IMR-90 (cell line): ENCODE measurements at regions not wholly inside any gene's neighbourhood (a gene's known extent, or its start where the extent isn't known, plus 50 kb on each side); places are given as distances from the start of the nearest gene placed in this dataset.

ENCODE experiments used
- BHLHE40 ChIP-seq: fragments of 150-350 bp; IDR thresholded peaks from 2 replicates; pipeline ENCODE4 v1.6.1; 2016; ENCODE audit warnings: mild to moderate bottlenecking, low read depth, low read length
- CHD1 ChIP-seq: IDR thresholded peaks from 2 replicates; pipeline ENCODE4 v1.6.1; 2012; ENCODE audit warnings: low read depth, low read length, improper control_type of control experiment
- ELK1 ChIP-seq: fragments of 150-350 bp; IDR thresholded peaks from 2 replicates; pipeline ENCODE4 v1.6.1; 2016; ENCODE audit warnings: low read depth, mild to moderate bottlenecking, low read length, moderate library complexity, borderline replicate concordance
- FOS ChIP-seq: fragments of 150-350 bp; IDR thresholded peaks from 2 replicates; pipeline ENCODE4 v1.6.1; 2016; ENCODE audit warnings: low read depth, low read length
- MAFK ChIP-seq: IDR thresholded peaks from 2 replicates; pipeline ENCODE4 v1.6.1; 2012; ENCODE audit warnings: low read depth, low read length, improper control_type of control experiment
- MAZ ChIP-seq: IDR thresholded peaks from 2 replicates; pipeline ENCODE4 v1.6.1; 2012; ENCODE audit warnings: low read depth, mild to moderate bottlenecking, low read length, improper control_type of control experiment, moderate library complexity, borderline replicate concordance
- MXI1 ChIP-seq: IDR thresholded peaks from 2 replicates; pipeline ENCODE4 v1.6.1; 2012; ENCODE audit warnings: low read depth, mild to moderate bottlenecking, low read length, moderate library complexity, borderline replicate concordance
- NFE2L2 ChIP-seq: fragments of 150-350 bp; IDR thresholded peaks from 2 replicates; pipeline ENCODE4 v1.6.1; 2016; ENCODE audit warnings: low read depth, mild to moderate bottlenecking, low read length
- POLR2A ChIP-seq: IDR thresholded peaks from 2 replicates; pipeline ENCODE4 v1.6.1; 2012; ENCODE audit warnings: mild to moderate bottlenecking, low read depth, low read length
- RAD21 ChIP-seq: IDR thresholded peaks from 2 replicates; pipeline ENCODE4 v1.6.1; 2012; ENCODE audit warnings: low read length, improper control_type of control experiment
- RCOR1 ChIP-seq: IDR thresholded peaks from 2 replicates; pipeline ENCODE4 v1.6.1; 2012; ENCODE audit warnings: mild to moderate bottlenecking, low read length, improper control_type of control experiment; ENCODE audit not compliant: insufficient replicate concordance
- RFX5 ChIP-seq: IDR thresholded peaks from 2 replicates; pipeline ENCODE4 v1.8.0; 2012; ENCODE audit warnings: low read depth, mild to moderate bottlenecking, low read length, moderate library complexity
- USF2 ChIP-seq: fragments of 150-350 bp; IDR thresholded peaks from 2 replicates; pipeline ENCODE4 v1.6.1; 2017; ENCODE audit warnings: mild to moderate bottlenecking, antibody characterized with exemption, low read length, low read depth
- TF ChIP-seq, protein P1 (sequence below): conservative IDR thresholded peaks from 2 replicates; pipeline ENCODE4 v1.5.1; 2012; ENCODE audit warnings: mild to moderate bottlenecking, low read depth, low read length, improper control_type of control experiment

DNA sequence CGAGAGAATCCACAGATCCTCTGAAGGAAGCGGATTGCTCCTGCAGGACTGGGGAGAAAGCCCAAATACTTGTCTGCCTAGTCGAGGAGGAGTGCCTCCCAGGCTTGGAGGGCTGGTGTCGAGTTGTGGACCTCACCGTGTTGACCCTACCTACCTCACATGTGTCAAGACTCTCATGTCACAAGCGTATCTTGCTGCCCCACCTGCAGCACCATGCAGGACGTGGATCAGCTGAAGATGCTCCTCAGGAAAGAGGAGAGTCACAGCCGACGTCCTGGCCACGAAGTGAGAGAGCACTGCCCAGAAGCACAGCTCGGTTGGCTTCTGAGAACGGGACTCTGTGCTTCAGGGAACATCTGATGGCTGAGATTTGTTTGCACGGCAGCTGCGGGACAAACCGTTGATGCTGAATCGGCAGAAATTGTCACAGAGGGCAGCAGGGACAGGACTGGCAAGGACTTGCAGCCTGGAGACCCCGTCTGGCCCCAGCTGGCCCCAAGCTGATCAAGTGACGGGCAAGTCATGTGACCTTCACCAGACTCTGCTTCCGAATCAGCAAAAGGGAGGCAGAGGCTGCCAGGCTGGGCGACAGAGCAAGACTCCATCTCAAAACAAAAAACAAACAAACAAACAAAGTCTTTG, 119.1 kb upstream of the ITGA1 start:
- TF ChIP-seq, protein P1, sequence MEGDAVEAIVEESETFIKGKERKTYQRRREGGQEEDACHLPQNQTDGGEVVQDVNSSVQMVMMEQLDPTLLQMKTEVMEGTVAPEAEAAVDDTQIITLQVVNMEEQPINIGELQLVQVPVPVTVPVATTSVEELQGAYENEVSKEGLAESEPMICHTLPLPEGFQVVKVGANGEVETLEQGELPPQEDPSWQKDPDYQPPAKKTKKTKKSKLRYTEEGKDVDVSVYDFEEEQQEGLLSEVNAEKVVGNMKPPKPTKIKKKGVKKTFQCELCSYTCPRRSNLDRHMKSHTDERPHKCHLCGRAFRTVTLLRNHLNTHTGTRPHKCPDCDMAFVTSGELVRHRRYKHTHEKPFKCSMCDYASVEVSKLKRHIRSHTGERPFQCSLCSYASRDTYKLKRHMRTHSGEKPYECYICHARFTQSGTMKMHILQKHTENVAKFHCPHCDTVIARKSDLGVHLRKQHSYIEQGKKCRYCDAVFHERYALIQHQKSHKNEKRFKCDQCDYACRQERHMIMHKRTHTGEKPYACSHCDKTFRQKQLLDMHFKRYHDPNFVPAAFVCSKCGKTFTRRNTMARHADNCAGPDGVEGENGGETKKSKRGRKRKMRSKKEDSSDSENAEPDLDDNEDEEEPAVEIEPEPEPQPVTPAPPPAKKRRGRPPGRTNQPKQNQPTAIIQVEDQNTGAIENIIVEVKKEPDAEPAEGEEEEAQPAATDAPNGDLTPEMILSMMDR = no peak
- TF ChIP-seq MAZ (no peak), RCOR1 (no peak), USF2 (no peak), POLR2A (no peak), CHD1 (no peak), MAFK (peak; percentile 75), ELK1 (no peak), MXI1 (no peak), BHLHE40 (no peak), FOS (no peak), RFX5 (no peak), NFE2L2 (no peak), RAD21 (no peak)
